ENCODE measurements at regions not wholly inside any gene's neighbourhood (a gene's known extent, or its start where the extent isn't known, plus 50 kb on each side); places are given as distances from the start of the nearest gene placed in this dataset.

GRCh38 chr2:189338115-189338514 is 103.2 kb upstream of the WDR75 start:
- TF ChIP-seq CTCF (IDR thresholded peaks at IDR 0.05) (no peak), EP300 (IDR thresholded peaks at IDR 0.05) (no peak), POLR2AphosphoS5 (IDR thresholded peaks at IDR 0.05) (no peak), POLR2A (IDR thresholded peaks at IDR 0.05) (no peak)
